Raji (cell line): ENCODE measurements at regions not wholly inside any gene's neighbourhood (a gene's known extent, or its start where the extent isn't known, plus 50 kb on each side); places are given as distances from the start of the nearest gene placed in this dataset.

Experiments used
- POLR2A ChIP-seq: IDR thresholded peaks from 2 replicates; pipeline ENCODE4 v1.6.1; 2011; ENCODE audit warnings: low read depth, low read length, control low read depth; ENCODE audit not compliant: insufficient read depth

- TF ChIP-seq POLR2A: no peak
These were observed 171.7 kb upstream of the ZCCHC13 start for GRCh38 chrX:74132280-74132679.

- no peak for TF ChIP-seq POLR2A
These were observed 184.7 kb upstream of the ZCCHC13 start for GRCh38 chrX:74119016-74119910.

- TF ChIP-seq POLR2A: no peak
These were observed 185.7 kb upstream of the ZCCHC13 start for GRCh38 chrX:74117962-74118902.

- TF ChIP-seq POLR2A: no peak
These were observed 192.7 kb upstream of the ZCCHC13 start for GRCh38 chrX:74111245-74111644.

- TF ChIP-seq POLR2A: no peak
These were observed 196.3 kb upstream of the ZCCHC13 start for GRCh38 chrX:74107666-74108065.

GRCh38 chrX:74104356-74105015 lies 199.5 kb upstream of the ZCCHC13 start:
- no peak for TF ChIP-seq POLR2A

GRCh38 chrX:74090049-74090448 lies 213.9 kb upstream of the ZCCHC13 start:
- TF ChIP-seq POLR2A: no peak

- no peak for TF ChIP-seq POLR2A
These were observed 218.2 kb upstream of the ZCCHC13 start for GRCh38 chrX:74085642-74086236.

- no peak for TF ChIP-seq POLR2A
These were observed 223.8 kb upstream of the ZCCHC13 start for GRCh38 chrX:74080165-74080564.

- no peak for TF ChIP-seq POLR2A
These were observed 213.4 kb upstream of the XIST start for GRCh38 chrX:74065831-74066390.

- TF ChIP-seq POLR2A: no peak
These were observed 211.1 kb upstream of the XIST start for GRCh38 chrX:74063426-74064155.

GRCh38 chrX:74061879-74062278 lies 209.4 kb upstream of the XIST start:
- TF ChIP-seq POLR2A: no peak

- TF ChIP-seq POLR2A: no peak
These were observed 196.6 kb upstream of the XIST start for GRCh38 chrX:74049126-74049525.

- TF ChIP-seq POLR2A: no peak
These were observed 170.7 kb upstream of the XIST start for GRCh38 chrX:74023203-74023602.

GRCh38 chrX:74018253-74018652 lies 165.7 kb upstream of the XIST start:
- no peak for TF ChIP-seq POLR2A
